A673 (cell line): ENCODE measurements at regions not wholly inside any gene's neighbourhood (a gene's known extent, or its start where the extent isn't known, plus 50 kb on each side); places are given as distances from the start of the nearest gene placed in this dataset.

Source experiments
- BruUV-seq: library from RNA; stranded (reverse); fragments of 400-500 nt; replicated peaks from 2 replicates; lab custom pipeline; 2021; lab: Mats Ljungman, UMichigan
- CTCF ChIA-PET: fragments of 300-600 bp; sonication (Branson Sonifier 250); formaldehyde crosslinking; loops from one replicate; lab custom pipeline; 2022; ENCODE audit warnings: antibody characterized with exemption; lab: Charles Lee
- POLR2A ChIA-PET: fragments of 300-600 bp; sonication (Branson Sonifier 250); formaldehyde crosslinking; loops from one replicate; lab custom pipeline; 2022; ENCODE audit warnings: antibody characterized with exemption; ENCODE audit not compliant: low non-redundant PET; lab: Charles Lee
- DNase-seq: peaks from one replicate; pipeline ENCODE4 v3.0.0-alpha.2; 2015; ENCODE audit warnings: low spot score
- H3K27ac ChIP-seq: fragments of 200-600 bp; sonication (generic); 2 replicates; pipeline ENCODE4 v1.5.1; 2016; ENCODE audit warnings: mixed run types, low read depth, mild to moderate bottlenecking, mixed read lengths, antibody characterized with exemption, low read length; ENCODE audit not compliant: poor library complexity, severe bottlenecking
- H3K27me3 ChIP-seq: fragments of 200-600 bp; sonication (generic); replicated peaks from 2 replicates; pipeline ENCODE4 v1.6.1; 2017; ENCODE audit warnings: mixed run types, low read depth, mild to moderate bottlenecking, mixed read lengths, antibody characterized with exemption, low read length; ENCODE audit not compliant: insufficient read depth, poor library complexity
- H3K36me3 ChIP-seq: fragments of 200-600 bp; sonication (generic); 2 replicates; pipeline ENCODE4 v1.6.1; 2016; ENCODE audit warnings: mixed run types, mild to moderate bottlenecking, mixed read lengths, antibody characterized with exemption, low read length; ENCODE audit not compliant: insufficient read depth, poor library complexity, severe bottlenecking
- H3K4me1 ChIP-seq: fragments of 200-600 bp; sonication (generic); 2 replicates; pipeline ENCODE4 v1.6.1; 2017; ENCODE audit warnings: mixed run types, mild to moderate bottlenecking, mixed read lengths, antibody characterized with exemption, low read length; ENCODE audit not compliant: insufficient read depth, poor library complexity, severe bottlenecking
- H3K4me3 ChIP-seq: fragments of 200-600 bp; sonication (generic); 2 replicates; pipeline ENCODE4 v1.5.1; 2016; ENCODE audit warnings: low read depth, mixed run types, mild to moderate bottlenecking, mixed read lengths, low read length; ENCODE audit not compliant: poor library complexity, severe bottlenecking
- H3K9me3 ChIP-seq: fragments of 200-600 bp; sonication (generic); 2 replicates; pipeline ENCODE4 v1.6.1; 2016; ENCODE audit warnings: mixed run types, low read depth, mild to moderate bottlenecking, mixed read lengths, antibody characterized with exemption, low read length; ENCODE audit not compliant: poor library complexity, severe bottlenecking
- EZH2 ChIP-seq: fragments of 200-600 bp; sonication (generic); IDR thresholded peaks from 2 replicates; pipeline ENCODE4 v1.6.1; 2017; ENCODE audit warnings: borderline replicate concordance, low read depth, mild to moderate bottlenecking, mixed read lengths, antibody characterized with exemption, low read length; ENCODE audit not compliant: poor library complexity, severe bottlenecking
- intact Hi-C: fragments of 100-400 bp; cut with micrococcal nuclease; formaldehyde crosslinking; loops from one replicate; pipeline ENCODE4 v1.10.0; 2022; ENCODE audit not compliant: unreplicated experiment
- TF ChIP-seq, protein P1 (sequence below): fragments of 300-800, 200-600 bp; sonication (generic); conservative IDR thresholded peaks from 2 replicates; pipeline ENCODE4 v1.5.1; 2017; ENCODE audit warnings: low read depth, mild to moderate bottlenecking, antibody characterized with exemption, low read length, moderate library complexity, mixed read lengths

DNA sequence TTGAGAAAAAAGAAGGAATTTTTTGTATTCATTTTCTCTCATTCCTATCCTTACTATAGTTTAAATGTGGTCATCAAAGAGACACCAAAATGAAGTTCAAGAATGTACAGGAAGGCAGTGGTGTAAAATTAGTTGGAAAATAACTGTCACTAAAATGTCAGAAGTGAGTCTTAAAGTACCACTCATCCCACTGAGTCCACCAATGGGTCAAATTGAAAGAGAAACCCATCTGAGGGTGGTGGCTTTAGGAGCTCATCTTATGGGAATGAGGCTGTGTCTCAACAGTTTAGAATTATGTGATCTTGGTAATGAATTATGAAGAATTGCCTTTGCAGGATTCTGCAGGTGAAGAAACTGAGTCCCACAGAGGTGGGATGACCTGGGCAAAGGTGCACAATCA is 403.5 kb downstream of the FGF9 start:
- CTCF ChIA-PET = no interaction called here
- POLR2A ChIA-PET = no interaction called here
- DNase-seq = no peak
- TF ChIP-seq EZH2 = no peak
- TF ChIP-seq, protein P1, sequence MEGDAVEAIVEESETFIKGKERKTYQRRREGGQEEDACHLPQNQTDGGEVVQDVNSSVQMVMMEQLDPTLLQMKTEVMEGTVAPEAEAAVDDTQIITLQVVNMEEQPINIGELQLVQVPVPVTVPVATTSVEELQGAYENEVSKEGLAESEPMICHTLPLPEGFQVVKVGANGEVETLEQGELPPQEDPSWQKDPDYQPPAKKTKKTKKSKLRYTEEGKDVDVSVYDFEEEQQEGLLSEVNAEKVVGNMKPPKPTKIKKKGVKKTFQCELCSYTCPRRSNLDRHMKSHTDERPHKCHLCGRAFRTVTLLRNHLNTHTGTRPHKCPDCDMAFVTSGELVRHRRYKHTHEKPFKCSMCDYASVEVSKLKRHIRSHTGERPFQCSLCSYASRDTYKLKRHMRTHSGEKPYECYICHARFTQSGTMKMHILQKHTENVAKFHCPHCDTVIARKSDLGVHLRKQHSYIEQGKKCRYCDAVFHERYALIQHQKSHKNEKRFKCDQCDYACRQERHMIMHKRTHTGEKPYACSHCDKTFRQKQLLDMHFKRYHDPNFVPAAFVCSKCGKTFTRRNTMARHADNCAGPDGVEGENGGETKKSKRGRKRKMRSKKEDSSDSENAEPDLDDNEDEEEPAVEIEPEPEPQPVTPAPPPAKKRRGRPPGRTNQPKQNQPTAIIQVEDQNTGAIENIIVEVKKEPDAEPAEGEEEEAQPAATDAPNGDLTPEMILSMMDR = no peak
- Histone ChIP-seq H3K4me3 (no peak overlapping the region), H3K4me1 (no peaks in the 10 kb centered on the region), H3K9me3 (no peaks in the 10 kb centered on the region), H3K27me3 (no peaks in the 10 kb centered on the region), H3K36me3 (no peaks in the 10 kb centered on the region), H3K27ac (no peak overlapping the region)
- BruUV-seq = no TSS peak
- intact Hi-C loops = no loop called here

DNA sequence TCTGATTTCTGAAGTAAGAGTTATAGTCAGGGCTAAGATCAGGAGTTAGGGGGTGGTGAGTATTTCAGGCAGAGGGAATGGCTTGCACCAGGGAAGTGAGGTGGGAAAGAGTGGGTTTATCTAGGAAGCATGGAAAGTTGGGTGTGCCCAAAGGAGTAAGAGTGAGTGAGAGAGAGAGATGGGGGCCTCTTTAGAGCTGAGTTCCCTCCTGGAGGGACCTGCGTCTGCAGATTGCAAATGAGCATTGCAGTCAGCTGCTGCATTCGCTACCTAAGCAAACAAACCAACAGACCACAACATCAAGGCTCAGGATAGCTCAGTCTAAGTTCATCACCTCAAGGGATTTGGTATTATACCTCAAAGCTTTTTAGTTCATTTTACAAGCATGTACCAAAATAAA is 405.8 kb downstream of the FGF9 start:
- Histone ChIP-seq H3K4me3 (no peak overlapping the region), H3K9me3 (no peaks in the 10 kb centered on the region), H3K4me1 (no peaks in the 10 kb centered on the region), H3K36me3 (no peaks in the 10 kb centered on the region), H3K27me3 (no peaks in the 10 kb centered on the region), H3K27ac (no peak overlapping the region)
- POLR2A ChIA-PET = no interaction called here
- no TSS peak for BruUV-seq
- CTCF ChIA-PET = no interaction called here
- intact Hi-C loops = no loop called here
- TF ChIP-seq, protein P1 = no peak
- TF ChIP-seq EZH2 = no peak
- no peak for DNase-seq

DNA sequence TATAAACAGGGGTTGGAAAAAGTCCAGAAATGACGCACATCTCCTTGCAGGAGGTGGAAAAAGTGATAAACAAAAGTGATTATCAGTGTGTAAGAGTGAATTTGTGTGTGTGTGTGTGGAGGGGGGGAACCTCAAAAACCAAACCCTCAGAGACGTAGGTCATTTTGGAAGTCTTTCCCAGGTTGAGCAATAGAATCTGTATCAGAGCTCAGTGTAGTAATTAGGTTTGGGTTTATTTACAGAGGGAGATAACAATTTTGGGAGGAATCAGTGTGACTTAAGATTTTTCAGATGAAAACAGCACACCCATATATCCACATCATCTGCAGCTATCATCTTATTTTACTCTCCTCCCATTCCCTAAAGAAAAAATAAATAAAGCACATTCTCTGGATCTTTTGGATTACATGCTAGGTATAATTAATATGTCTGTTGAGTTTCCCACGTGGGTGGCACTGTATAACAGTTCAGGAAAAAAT is 406.4 kb downstream of the FGF9 start:
- Histone ChIP-seq H3K27ac (no peak overlapping the region), H3K4me3 (no peak overlapping the region), H3K27me3 (no peaks in the 10 kb centered on the region), H3K4me1 (no peaks in the 10 kb centered on the region), H3K36me3 (no peaks in the 10 kb centered on the region), H3K9me3 (no peaks in the 10 kb centered on the region)
- ChIA-PET POLR2A (no interaction called here), CTCF (no interaction called here)
- BruUV-seq = no TSS peak
- intact Hi-C loops = no loop called here
- TF ChIP-seq, protein P1 = no peak
- TF ChIP-seq EZH2 = no peak
- DNase-seq = no peak
